ENCODE measurements at regions not wholly inside any gene's neighbourhood (a gene's known extent, or its start where the extent isn't known, plus 50 kb on each side); places are given as distances from the start of the nearest gene placed in this dataset.

DNA sequence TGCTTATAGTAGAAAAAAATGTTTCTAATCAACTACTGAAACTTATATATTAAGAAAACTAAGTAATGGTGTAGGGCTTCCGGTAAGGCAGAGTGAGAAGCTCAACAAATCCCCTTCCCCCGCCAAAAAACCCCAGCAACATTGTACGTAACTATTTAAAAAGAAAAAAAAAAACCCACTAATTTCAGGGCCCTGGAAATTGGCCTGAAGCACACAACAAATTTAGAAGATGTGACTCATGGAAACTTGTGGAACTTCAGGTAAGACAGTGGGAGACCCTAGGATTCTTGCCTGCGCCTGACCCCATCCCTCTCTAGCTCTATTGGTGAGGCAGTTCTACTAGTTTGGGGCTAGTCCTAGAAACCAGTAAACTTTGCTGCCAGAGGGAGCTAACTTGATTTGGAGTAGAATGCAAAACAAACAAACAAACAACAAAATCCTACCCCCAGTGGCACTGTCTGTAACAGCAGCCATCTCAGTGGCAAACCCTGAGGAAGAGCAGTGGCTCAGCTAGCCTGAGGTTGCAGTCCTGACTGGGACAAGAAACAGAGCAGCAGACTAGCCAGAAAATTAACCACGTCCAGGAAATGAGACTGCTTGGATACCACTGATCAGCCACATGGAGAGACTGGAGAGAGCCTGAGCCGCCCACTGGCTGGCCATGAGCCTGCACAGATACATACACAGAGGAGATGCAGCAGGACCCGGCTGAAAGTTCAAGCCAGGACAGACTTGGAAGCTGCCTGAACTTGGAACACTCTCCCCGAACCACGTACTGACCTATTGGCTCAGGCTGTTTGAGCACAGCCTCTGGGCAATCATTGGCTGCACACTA lies 135.1 kb downstream of the TBXT start:
- Histone ChIP-seq H3K27ac (replicated peaks) (no peak overlapping the region), H3K27me3 (ENCODE audit: insufficient read depth, poor library complexity, severe bottlenecking) (no peaks in the 10 kb centered on the region), H3K4me3 (replicated peaks; ENCODE audit: insufficient read depth, low read length) (no peak overlapping the region)
- no peak for DNase-seq (ENCODE audit: low read depth in 1 of 2, low spot score in 1 of 2)
- TF ChIP-seq REST (IDR thresholded peaks at IDR 0.05; ENCODE audit: insufficient replicate concordance, low read depth) (no peak), SPI1 (IDR thresholded peaks at IDR 0.05; ENCODE audit: borderline replicate concordance, low read depth) (no peak), GABPA (IDR thresholded peaks at IDR 0.05; ENCODE audit: low read depth) (no peak), POLR2AphosphoS5 (IDR thresholded peaks at IDR 0.05; ENCODE audit: low read depth) (no peak)
- TF ChIP-seq, protein P1, sequence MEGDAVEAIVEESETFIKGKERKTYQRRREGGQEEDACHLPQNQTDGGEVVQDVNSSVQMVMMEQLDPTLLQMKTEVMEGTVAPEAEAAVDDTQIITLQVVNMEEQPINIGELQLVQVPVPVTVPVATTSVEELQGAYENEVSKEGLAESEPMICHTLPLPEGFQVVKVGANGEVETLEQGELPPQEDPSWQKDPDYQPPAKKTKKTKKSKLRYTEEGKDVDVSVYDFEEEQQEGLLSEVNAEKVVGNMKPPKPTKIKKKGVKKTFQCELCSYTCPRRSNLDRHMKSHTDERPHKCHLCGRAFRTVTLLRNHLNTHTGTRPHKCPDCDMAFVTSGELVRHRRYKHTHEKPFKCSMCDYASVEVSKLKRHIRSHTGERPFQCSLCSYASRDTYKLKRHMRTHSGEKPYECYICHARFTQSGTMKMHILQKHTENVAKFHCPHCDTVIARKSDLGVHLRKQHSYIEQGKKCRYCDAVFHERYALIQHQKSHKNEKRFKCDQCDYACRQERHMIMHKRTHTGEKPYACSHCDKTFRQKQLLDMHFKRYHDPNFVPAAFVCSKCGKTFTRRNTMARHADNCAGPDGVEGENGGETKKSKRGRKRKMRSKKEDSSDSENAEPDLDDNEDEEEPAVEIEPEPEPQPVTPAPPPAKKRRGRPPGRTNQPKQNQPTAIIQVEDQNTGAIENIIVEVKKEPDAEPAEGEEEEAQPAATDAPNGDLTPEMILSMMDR (IDR thresholded peaks at IDR 0.05; ENCODE audit: insufficient read depth, low read length): no peak

GRCh38 chr6:166031275-166031674 lies 136.4 kb downstream of the TBXT start:
- TF ChIP-seq, protein P1 (IDR thresholded peaks at IDR 0.05; ENCODE audit: insufficient read depth, low read length): no peak
- TF ChIP-seq SPI1 (IDR thresholded peaks at IDR 0.05; ENCODE audit: borderline replicate concordance, low read depth) (no peak), POLR2AphosphoS5 (IDR thresholded peaks at IDR 0.05; ENCODE audit: low read depth) (no peak), GABPA (IDR thresholded peaks at IDR 0.05; ENCODE audit: low read depth) (no peak), REST (IDR thresholded peaks at IDR 0.05; ENCODE audit: insufficient replicate concordance, low read depth) (no peak)
- Histone ChIP-seq H3K27ac (replicated peaks) (no peak overlapping the region), H3K27me3 (ENCODE audit: insufficient read depth, poor library complexity, severe bottlenecking) (no peaks in the 10 kb centered on the region), H3K4me3 (replicated peaks; ENCODE audit: insufficient read depth, low read length) (no peak overlapping the region)
- no peak for DNase-seq (ENCODE audit: low read depth in 1 of 2, low spot score in 1 of 2)

- H3K27ac ChIP-seq (replicated peaks): no peak overlapping the region
- no peak for DNase-seq (ENCODE audit: low read depth in 1 of 2, low spot score in 1 of 2)
- no peaks in the 10 kb centered on the region for H3K27me3 ChIP-seq (ENCODE audit: insufficient read depth, poor library complexity, severe bottlenecking)
- no peak for TF ChIP-seq GABPA (IDR thresholded peaks at IDR 0.05; ENCODE audit: low read depth)
- TF ChIP-seq REST (IDR thresholded peaks at IDR 0.05; ENCODE audit: insufficient replicate concordance, low read depth): no peak
- TF ChIP-seq SPI1 (IDR thresholded peaks at IDR 0.05; ENCODE audit: borderline replicate concordance, low read depth): no peak
- TF ChIP-seq, protein P1 (IDR thresholded peaks at IDR 0.05; ENCODE audit: insufficient read depth, low read length): no peak
- no peak for TF ChIP-seq POLR2AphosphoS5 (IDR thresholded peaks at IDR 0.05; ENCODE audit: low read depth)
- no peak overlapping the region for H3K4me3 ChIP-seq (replicated peaks; ENCODE audit: insufficient read depth, low read length)
Measured at GRCh38 chr6:166029506-166029905, 138.1 kb downstream of the TBXT start.

Data from HL-60 (cell line).